NCI-H524 (cell line): ENCODE measurements at regions not wholly inside any gene's neighbourhood (a gene's known extent, or its start where the extent isn't known, plus 50 kb on each side); places are given as distances from the start of the nearest gene placed in this dataset.

Experiments
- DNase-seq, 2 experiments: peaks; one replicate each; lab custom pipeline; 2025; lab: John Stamatoyannopoulos, UW

DNA sequence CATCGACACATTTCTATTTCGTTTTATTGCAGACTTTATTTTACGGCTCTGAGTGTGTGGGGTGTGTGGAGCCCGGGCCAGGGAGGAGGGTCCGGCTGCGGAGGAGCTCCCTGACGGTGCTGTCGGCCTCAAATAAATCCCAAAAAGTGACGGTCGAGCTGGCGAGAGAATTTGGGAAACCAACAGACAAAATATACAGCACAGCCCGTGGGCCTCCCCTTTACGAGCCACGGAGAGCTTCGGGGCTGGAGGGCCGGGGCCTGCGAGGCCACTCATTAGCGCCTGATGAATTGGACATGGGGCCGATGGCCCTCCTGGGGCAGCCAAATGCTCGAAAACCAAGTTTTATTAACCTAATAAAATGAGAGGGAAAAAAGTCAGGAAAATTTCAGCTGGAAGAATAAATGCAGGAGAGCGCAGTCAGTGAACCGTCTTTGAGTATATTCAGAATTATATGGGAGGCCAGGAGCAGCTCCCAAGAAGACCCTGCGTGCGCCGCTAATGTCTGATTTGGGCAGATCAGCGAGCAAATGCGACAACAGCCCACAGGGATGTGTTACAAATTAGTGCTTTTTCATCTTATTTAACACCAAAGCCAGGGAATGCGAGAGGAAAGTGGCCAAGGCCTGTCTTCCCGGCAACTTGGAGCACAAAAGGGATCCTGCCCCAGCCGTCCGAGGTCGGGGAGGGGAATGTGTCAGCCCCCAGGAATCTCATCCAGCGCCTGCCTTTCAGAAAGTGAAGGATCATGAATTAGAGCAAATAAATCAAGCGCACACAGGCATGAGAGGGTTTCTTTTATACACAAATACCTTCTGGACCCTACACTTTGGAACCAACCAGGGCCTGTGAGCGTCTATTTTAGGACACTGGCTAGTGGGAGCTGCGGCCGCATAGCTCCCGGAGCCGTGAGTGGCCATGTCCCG lies 249.1 kb downstream of the C16orf95 start:
- no peak for DNase-seq

DNA sequence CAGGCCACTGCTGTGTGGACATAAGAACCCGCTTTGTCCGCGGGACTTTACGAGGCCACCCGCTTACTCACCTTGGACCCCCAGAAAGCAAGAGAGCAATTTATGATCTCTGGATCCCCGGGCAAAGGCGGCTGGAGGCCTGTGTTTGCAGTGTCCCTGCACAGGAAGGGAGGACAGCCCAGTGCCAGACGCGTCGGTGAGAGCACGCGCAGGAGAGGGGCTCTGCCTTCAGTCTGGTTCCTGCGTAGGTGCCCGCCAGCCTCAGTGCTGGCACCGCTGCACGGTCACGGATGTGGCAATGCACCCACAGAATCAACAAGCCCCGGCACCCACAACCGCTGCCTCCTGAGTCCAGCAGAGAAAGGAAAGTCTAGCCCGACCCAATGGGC lies 248.4 kb downstream of the C16orf95 start:
- no peak for DNase-seq

DNA sequence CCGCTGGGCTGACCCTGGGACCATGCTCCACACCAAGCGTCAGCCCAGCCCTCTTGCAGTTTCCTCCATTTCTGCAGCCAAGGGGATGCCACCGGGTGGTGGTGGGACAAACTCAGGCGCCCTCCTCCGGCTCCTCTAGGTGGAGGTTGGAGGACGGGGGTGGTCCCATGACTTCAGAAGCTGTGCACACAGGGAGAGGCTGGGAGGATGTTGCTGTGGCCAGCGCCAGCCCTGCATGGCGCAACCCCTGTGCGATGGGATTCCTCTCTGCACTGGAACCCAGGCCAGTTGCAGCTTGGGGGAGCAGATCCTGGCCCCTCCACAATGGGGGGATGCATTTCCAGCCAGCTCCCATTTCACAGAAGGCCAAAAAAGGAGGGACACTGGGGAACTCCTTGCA lies 246.5 kb downstream of the C16orf95 start:
- no peak for DNase-seq

DNA sequence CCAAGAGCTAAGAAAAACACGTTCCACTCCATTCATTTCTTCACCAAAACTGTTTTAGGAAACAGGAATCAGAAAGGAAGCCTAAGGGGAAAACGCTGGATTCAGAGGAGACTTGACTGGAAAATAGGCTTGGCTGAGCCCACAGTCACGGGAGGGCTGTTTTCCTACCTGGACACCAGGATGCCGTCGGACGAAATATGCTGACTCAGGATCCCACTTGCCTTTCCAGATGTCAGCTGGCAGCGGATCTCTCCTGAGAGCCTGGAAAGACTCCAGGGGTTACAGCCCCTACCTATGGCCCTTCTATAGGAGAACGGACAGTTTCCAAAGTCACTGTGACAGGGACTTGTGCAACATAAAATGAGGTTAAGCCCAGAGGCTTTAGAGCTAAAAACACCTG lies 245.1 kb downstream of the C16orf95 start:
- no peak for DNase-seq

DNA sequence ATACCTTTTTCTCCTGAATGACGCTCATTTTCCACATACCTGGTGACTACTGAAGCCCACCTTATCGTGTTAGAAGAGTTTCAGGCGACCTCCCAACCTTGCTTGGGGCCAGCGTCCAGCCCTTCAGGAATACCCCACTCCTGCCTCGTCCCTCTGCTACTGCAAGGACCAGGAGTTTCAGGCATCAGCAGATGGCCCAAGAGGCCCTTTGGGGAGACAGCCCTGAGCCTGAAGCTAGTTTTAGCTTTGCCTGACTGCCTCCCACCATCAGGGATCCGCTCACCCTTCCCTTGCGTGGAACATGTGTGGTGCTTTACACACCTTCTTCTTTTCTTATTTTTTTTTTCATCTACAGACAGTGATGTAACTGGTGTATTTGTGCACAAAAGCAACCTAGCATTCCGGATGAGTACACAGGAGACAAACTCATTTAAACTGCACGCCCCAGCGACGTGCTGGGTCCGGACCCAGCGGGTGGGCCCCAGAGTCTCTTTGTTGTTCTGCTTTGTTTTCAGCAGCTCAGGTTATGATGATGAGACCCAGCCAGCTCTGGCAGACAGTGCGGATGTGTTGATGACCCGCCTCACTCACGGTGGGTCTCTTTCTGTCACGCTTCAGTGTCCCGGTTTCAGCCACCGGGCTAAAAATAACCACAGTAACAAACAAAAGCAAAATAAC lies 242.4 kb downstream of the C16orf95 start:
- DNase-seq: peak in 1 of 2 experiments; percentile 23

DNA sequence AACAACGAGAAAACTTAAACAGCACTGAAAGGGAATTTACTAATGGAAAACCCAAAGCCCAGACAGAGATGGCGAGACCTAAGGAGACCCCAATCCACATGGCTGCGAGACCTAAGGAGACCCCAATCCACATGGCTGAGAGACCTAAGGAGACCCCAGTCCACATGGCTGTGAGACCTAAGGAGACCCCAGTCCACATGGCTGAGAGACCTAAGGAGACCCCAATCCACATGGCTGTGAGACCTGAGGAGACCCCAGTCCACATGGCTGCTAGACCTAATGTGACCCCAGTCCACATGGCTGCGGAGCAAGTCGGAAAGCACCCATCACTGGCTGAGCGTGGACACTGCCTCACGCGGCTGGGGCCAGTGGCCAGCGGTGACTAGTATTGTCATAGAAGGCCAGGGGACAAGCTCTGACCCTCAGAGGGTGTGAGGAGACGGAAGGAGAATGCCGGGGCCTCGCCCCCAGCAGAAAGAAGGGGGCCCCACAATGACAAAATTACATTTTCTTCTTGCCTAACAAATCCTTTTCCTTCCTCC lies 241.8 kb downstream of the C16orf95 start:
- no peak for DNase-seq

DNA sequence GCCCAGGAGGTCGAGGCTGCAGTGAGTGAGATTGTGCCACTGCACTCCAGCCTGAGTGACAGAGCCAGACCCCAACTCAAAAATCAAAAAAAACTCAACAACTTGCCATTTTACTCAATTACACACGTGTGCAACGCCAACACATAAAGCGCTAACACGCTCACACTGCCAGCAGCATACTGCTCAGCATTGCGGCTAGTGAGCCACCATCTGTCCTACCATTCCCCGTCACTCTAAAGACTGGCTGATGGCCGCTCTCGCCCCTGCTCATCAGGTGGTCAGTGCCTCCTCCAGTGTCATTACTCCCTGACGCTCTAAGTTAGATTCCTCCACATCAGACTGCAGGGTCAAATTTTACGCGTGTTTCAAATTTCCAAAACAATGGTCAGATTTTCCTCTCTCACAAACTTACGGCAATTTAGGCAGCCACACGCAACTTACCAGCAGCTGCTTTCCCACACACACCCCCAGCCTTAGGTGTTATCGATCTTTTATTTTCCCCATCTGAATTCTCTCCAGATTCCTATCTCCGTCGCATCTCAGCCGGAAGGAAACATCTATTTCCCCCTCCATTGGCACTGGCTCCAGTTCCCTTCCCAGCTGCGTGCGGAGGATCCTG lies 240.8 kb downstream of the C16orf95 start:
- no peak for DNase-seq

DNA sequence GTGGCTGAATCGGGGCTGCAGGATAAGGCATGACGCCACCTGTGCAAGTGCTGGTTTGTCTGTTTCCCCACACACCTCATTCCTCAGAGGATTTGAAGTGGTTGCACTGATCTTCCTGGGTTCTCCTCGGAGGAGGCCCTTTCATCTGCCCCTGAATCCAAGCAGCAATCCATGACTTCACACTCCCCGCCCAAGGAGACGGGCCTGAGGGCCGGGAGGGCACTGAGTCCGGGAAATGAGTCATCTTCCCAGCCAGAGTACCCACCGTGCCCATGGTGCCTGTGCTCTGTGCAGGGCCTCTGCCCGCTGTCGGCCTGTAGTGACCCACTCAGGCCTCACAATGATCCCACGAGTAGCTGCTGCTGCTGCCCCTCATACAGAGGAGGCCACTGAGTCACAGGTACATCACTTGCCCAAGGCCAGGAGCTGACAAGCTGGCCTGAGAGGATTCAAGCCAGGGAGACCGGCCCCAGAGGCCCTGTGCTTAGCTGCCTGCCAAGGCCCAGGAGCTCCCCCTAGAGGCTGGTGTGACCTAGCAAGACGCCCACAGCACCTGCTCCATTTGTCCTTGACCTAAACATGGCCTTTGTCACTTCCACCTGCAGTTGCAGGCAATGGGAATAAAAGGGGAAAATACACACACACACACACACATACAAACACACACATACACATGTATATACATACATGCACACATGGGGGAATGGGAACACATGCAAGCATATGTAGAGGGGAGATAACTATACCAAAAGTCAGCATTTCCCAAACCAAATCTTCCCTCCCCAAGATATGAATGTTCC lies 240.0 kb downstream of the C16orf95 start:
- peak; percentile 37 to 43 for DNase-seq

DNA sequence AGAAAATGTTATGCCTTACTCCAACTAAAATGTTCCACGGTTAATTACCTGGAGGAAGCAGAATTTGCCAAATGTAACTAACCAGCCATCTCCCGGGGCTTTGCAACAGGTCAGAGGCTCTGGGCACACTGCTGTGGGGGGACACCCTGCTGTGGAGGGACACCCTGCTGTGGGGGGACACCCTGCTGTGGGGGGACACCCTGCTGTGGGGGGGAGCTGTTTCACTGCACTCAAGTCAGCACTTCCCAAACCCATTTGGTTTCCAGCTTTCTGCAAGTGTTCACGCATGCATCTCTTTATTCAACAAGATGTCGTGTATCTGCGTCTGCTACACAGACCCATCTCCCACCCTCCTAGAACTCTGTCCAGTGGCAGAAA lies 239.5 kb downstream of the C16orf95 start:
- no peak for DNase-seq

DNA sequence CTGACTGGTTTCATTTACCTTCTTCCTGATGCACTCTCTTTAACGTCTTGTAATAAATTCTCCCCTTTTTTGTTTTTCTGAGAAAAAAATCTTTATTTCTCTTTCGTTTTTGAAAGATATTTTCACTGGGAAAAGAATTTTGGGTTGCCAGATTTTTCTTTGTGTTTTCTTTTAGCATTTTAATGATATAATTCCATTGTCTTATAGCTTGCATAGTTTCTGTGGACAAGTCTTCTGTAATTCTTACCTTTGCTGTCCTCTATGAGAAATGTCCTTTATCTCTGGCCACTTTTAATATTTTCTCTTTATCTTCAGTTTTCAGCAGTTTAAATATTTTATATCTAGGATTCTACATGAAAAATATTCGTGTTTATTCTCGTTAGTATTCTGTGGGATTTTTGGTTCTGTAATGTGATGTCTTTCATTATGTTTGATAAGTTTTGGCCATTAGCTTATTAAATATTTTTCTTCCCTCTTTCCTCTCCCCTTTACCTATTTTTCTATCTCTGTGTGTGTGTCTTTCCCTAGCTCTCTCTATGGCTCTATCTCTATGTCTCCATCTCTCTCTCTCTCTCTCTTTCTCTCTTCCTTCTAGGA lies 236.5 kb downstream of the C16orf95 start:
- no peak for DNase-seq

DNA sequence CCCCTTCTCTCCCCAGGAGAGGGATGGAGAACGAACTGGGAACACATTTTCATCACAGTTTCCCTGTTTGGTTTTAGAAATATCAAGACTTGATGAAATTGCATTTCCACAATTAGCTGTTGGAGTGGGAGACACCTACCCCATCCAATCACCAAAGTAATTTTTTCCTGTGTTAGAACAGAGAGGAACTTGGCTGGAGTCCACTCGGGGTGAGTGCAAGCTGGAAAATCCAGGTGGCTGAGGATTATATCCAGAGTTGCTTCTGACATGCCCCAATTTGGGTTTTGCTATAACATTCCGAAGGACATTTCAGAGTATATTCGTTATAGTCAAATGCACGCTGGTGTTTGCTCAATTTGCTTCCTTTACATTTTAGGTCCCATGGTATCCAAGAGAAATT lies 231.8 kb downstream of the C16orf95 start:
- DNase-seq: no peak

DNA sequence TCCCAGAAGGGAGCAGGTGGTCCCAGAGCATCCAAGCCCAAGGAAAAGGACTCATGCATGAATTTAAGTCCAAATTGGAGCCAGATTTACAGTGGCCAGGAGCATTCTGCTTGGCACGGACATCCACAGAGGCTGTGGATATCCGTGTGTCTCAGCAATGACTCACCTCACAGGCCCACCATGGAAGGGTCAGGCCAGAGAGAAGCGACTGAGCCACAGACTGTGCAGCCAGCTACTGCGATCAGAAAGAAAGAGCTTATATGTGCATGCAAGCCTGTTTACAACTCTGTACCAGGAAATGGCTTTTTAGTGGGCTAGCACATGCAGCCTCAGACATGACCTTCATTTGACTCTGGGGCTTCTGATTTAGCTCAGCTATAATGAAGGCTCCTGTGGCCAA lies 231.0 kb downstream of the C16orf95 start:
- no peak for DNase-seq

DNA sequence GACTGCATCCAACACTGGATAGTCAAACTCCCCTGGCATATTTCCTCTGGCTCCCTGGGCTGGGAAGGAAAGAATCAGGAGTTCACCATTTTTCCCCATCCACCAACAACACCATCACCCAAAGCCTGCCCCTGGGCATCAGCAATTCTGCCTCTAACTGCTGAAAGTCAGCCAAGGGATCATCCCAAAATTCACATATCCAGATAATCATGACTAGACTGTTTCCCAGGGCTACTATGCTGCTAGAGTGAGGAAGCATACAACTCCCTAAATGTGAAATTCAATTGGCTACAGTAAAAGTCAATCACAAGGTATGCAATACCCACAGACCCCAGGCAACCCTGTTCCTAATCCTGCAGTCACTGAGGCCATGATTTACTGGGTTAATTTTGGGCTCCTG lies 230.6 kb downstream of the C16orf95 start:
- no peak for DNase-seq

DNA sequence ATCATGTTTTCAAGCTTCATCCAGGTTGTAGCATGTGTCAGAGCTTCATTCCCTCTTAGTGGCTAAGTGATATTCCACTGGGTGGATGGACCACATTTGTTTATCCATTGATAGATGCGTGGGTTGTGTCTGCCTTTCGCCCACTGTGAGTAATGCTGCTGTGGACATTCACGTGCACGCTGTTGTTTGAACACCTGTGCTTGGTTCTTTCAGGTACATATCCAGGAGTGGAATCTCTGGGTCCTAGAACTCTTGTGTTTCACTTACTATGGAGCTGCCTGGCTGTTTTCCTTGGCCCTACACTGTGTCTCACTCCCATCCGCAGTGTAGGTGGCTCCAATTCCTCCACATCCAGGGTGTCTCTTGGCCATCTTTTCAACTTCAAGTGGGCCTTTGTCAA lies 224.2 kb downstream of the C16orf95 start:
- no peak for DNase-seq

DNA sequence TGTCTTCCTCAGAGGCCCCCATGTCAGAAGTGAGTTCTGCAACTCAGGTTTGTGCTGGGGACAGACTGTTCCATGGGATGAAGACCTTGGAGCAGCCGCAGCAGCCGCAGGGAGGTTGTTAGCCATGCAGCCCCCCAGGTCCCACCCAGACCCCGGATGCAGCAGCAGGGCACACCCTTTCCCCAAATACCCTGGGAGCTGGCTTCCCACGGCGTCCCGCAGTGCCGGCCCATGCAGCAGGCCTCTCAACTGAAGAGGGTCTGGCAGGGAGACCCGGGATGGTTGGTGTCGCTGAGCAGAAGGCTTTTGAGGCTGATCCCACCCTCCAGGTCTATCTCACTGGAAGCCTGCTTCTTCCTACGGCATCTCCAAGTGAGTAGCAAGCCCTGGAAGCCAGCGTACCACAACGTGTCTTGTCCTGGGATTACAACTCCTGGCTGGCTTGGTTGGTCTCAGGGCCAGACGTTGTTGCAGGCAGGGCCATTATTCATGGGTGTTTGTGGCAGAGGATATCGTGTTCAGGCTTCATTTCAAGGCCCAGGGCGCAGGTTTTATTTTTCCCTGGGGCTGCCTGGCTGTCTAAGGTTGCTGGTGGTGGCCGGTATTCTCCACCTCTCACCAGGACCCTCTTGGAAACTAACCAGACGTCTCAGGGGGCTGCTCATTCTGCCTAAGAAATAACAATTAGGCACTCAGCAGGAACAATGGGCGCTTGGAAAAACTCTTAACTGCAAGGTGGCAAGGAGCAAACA lies 223.2 kb downstream of the C16orf95 start:
- no peak for DNase-seq

DNA sequence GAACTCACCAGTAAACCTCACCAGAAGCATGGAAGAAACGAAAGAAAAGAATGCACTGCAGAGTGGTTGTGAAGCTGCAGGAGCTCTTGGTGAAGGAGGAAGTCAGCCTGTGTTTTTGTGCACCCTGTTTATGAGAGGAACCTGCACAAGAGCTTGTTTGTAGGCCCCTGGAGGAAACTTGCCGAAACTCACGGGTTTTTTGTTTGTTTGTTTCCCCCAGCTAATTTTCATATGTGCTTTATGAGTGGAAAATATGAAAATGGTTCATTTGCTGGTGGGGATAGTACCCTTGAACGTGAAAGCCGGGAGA lies 222.7 kb downstream of the C16orf95 start:
- no peak for DNase-seq

DNA sequence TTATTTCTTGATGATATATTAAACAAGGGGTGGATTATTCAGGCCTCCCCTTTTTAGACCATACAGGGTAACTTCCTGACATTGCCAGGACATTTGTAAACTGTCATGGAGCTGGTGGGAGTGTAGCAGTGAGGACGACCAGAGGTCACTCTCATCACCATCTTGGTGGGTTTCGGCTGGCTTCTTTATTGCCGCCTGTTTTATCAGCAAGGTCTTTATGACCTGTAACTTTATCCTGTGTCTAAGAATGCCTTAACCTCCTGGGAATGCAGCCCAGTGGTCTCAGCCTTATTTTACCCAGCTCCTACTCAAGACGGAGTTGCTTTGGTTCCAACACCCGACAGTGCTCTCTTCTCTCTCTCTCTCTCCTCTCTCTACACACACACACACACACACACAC lies 221.9 kb downstream of the C16orf95 start:
- DNase-seq: no peak

DNA sequence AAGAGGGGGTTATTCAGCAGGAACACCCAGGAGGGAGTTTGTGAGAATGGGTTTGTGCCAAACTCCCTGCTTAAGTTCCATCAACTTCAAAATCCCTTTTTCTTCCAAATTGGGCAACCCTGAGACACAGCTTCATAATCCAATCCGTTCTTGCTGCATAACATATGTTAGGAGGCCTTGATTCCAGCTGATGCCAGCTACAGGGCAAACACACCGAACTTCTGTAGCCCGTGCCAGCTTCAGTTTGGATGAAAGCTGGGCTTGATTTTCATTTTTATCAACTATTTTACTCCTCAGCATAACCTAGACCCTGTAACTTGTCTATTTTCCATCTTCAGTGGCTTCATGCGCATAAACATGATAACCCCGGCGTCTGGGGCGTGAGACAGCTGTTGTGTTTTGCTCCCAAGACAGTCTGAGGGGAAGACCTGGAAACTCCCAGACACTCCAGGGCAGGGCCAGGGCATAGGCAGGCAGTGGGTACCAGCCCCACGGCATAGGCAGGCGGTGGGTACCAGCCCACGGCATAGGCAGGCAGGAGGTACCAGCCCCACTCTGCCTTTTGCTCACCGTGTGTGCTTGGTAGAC lies 220.4 kb downstream of the C16orf95 start:
- no peak for DNase-seq

DNA sequence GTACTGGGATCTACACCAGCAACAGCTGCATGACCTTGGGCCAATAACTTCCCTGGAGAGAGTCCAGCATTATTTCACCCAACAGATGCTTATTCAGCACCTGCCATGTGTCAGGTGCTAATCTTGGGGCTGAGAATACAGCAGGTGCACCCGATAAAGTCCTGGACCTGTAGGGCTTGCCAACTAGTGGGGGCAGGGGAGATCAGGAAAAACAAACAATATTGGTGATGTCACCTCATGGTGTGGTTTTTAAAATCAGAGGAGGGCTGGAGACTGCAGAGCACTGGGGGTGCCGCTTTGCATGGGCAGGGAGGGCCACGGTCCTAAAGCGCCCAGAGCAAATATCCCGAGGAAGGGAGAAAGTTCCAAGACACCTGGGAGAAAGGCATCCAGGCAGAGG lies 218.8 kb downstream of the C16orf95 start:
- DNase-seq: no peak

DNA sequence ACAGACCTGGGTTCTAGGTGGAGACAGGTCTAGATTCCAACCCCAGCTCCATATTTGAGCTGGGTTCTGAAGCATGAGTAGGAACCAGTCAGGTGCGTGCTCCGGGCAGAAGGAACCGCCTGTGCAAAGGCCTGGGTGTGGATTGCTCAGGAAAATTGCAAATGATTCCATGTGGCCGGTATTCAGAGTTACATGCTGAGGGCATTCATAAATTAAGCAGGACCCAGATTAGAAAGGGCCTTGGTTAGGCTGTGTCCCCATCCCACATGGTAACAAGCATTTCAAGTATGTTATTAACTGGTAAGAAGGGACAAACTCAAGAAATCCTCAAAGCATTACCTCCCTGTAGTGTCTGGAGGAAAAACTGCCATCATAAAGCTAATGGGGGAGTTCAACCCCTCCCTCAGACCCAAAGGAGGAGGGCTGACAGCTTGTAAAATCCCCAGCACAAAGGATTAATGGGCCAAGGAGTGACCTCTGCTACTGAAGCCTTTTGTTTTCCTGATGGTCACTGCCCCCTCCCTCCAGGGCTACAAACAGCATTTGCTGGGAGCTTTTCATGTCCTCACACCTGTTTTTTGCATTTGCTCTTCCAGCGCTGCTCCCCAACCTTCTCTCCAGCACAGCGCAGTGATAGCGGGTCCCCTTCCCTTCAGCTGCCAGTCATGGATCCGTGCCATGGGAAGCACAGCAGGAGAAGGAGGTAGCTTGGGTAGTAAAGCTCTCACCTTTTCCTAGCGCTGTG lies 218.0 kb downstream of the C16orf95 start:
- DNase-seq: no peak
